ENCODE measurements at regions not wholly inside any gene's neighbourhood (a gene's known extent, or its start where the extent isn't known, plus 50 kb on each side); places are given as distances from the start of the nearest gene placed in this dataset.

GRCh38 chr1:219020386-219020785, 153.3 kb upstream of the LYPLAL1 start:
- DNase-seq (ENCODE audit: insufficient read length, low spot score): no peak
- no peak for TF ChIP-seq POLR2A (IDR thresholded peaks at IDR 0.05; ENCODE audit: low read depth, low read length)
- FAIRE-seq: no peak

GRCh38 chr1:219020846-219021245, 152.8 kb upstream of the LYPLAL1 start:
- TF ChIP-seq POLR2A (IDR thresholded peaks at IDR 0.05; ENCODE audit: low read depth, low read length): no peak
- FAIRE-seq (no peak), DNase-seq (ENCODE audit: insufficient read length, low spot score) (no peak)

- no peak for DNase-seq (ENCODE audit: insufficient read length, low spot score)
- no peak for TF ChIP-seq POLR2A (IDR thresholded peaks at IDR 0.05; ENCODE audit: low read depth, low read length)
- FAIRE-seq: no peak
Observed at GRCh38 chr1:219027146-219027673, 146.5 kb upstream of the LYPLAL1 start.

- FAIRE-seq (no peak), DNase-seq (ENCODE audit: insufficient read length, low spot score) (no peak)
- no peak for TF ChIP-seq POLR2A (IDR thresholded peaks at IDR 0.05; ENCODE audit: low read depth, low read length)
Observed at GRCh38 chr1:219031809-219032208, 141.9 kb upstream of the LYPLAL1 start.

- DNase-seq (ENCODE audit: insufficient read length, low spot score) (no peak), FAIRE-seq (peak; percentile 48)
- TF ChIP-seq POLR2A (IDR thresholded peaks at IDR 0.05; ENCODE audit: low read depth, low read length): no peak
Observed at GRCh38 chr1:219038398-219038797, 135.3 kb upstream of the LYPLAL1 start.

GRCh38 chr1:219039017-219039681, 134.5 kb upstream of the LYPLAL1 start:
- TF ChIP-seq POLR2A (IDR thresholded peaks at IDR 0.05; ENCODE audit: low read depth, low read length): no peak
- no peak for DNase-seq (ENCODE audit: insufficient read length, low spot score)

GRCh38 chr1:219039682-219040154, 134.0 kb upstream of the LYPLAL1 start:
- no peak for DNase-seq (ENCODE audit: insufficient read length, low spot score)
- FAIRE-seq: no peak
- TF ChIP-seq POLR2A (IDR thresholded peaks at IDR 0.05; ENCODE audit: low read depth, low read length): no peak

More at GRCh38 chr1:219039017-219039681, 134.5 kb upstream of the LYPLAL1 start:
- FAIRE-seq: no peak

GRCh38 chr1:219040291-219040690, 133.4 kb upstream of the LYPLAL1 start:
- TF ChIP-seq POLR2A (IDR thresholded peaks at IDR 0.05; ENCODE audit: low read depth, low read length): no peak
- FAIRE-seq (no peak), DNase-seq (ENCODE audit: insufficient read length, low spot score) (no peak)

GRCh38 chr1:219041141-219041540, 132.5 kb upstream of the LYPLAL1 start:
- TF ChIP-seq POLR2A (IDR thresholded peaks at IDR 0.05; ENCODE audit: low read depth, low read length): no peak
- DNase-seq (ENCODE audit: insufficient read length, low spot score) (no peak), FAIRE-seq (peak; percentile 58)

GRCh38 chr1:219041818-219042217, 131.9 kb upstream of the LYPLAL1 start:
- no peak for DNase-seq (ENCODE audit: insufficient read length, low spot score)
- no peak for FAIRE-seq
- TF ChIP-seq POLR2A (IDR thresholded peaks at IDR 0.05; ENCODE audit: low read depth, low read length): no peak

- DNase-seq (ENCODE audit: insufficient read length, low spot score): no peak
- TF ChIP-seq POLR2A (IDR thresholded peaks at IDR 0.05; ENCODE audit: low read depth, low read length): no peak
- FAIRE-seq: no peak
Observed at GRCh38 chr1:219042769-219043168, 130.9 kb upstream of the LYPLAL1 start.

- FAIRE-seq (no peak), DNase-seq (ENCODE audit: insufficient read length, low spot score) (no peak)
- TF ChIP-seq POLR2A (IDR thresholded peaks at IDR 0.05; ENCODE audit: low read depth, low read length): no peak
Observed at GRCh38 chr1:219045246-219045645, 128.4 kb upstream of the LYPLAL1 start.

GRCh38 chr1:219049501-219049900, 124.2 kb upstream of the LYPLAL1 start:
- DNase-seq (ENCODE audit: insufficient read length, low spot score) (no peak), FAIRE-seq (no peak)
- TF ChIP-seq POLR2A (IDR thresholded peaks at IDR 0.05; ENCODE audit: low read depth, low read length): no peak

GRCh38 chr1:219050086-219050821, 123.4 kb upstream of the LYPLAL1 start:
- no peak for DNase-seq (ENCODE audit: insufficient read length, low spot score)
- no peak for TF ChIP-seq POLR2A (IDR thresholded peaks at IDR 0.05; ENCODE audit: low read depth, low read length)
- FAIRE-seq: no peak

GRCh38 chr1:219050822-219051125, 122.9 kb upstream of the LYPLAL1 start:
- no peak for TF ChIP-seq POLR2A (IDR thresholded peaks at IDR 0.05; ENCODE audit: low read depth, low read length)
- FAIRE-seq (no peak), DNase-seq (ENCODE audit: insufficient read length, low spot score) (no peak)
